OCI-LY3 (cell line): ENCODE measurements at regions not wholly inside any gene's neighbourhood (a gene's known extent, or its start where the extent isn't known, plus 50 kb on each side); places are given as distances from the start of the nearest gene placed in this dataset.
"Not testable (repeated sequence)": the region's sequence is repeated elsewhere in the genome, so short reads cannot be mapped to it uniquely, and the experiment has no call there.

Experiments
- H2AFZ ChIP-seq: fragments of 200-600, 300-600 bp; shearing (Covaris generic); 2 replicates; pipeline ENCODE4 v1.6.0; 2014; ENCODE audit warnings: antibody characterized with exemption, low read depth, low read length
- H3K27ac ChIP-seq: fragments of 200-600, 300-600 bp; sonication (generic); 2 replicates; pipeline ENCODE4 v1.5.1; 2014; ENCODE audit warnings: mild to moderate bottlenecking, low read length, moderate library complexity, mixed read lengths
- H3K27me3 ChIP-seq: fragments of 200-600, 300-600 bp; sonication (generic); 2 replicates; pipeline ENCODE4 v1.6.1; 2014; ENCODE audit warnings: low read depth, low read length, mixed read lengths
- H3K36me3 ChIP-seq: fragments of 200-600, 300-600 bp; sonication (generic); replicated peaks from 2 replicates; pipeline ENCODE3; 2014; ENCODE audit warnings: low read depth, low read length, mixed read lengths
- H3K4me1 ChIP-seq: fragments of 300-600, 200-600 bp; sonication (generic); 2 replicates; pipeline ENCODE4 v1.6.1; 2014; ENCODE audit warnings: low read length, mixed read lengths
- H3K4me2 ChIP-seq: fragments of 200-600, 300-600 bp; sonication (generic); 2 replicates; pipeline ENCODE4 v1.6.1; 2014; ENCODE audit warnings: low read length, mixed read lengths
- H3K4me3 ChIP-seq: fragments of 300-600, 200-600 bp; sonication (generic); 2 replicates; pipeline ENCODE4 v1.5.1; 2014; ENCODE audit warnings: antibody characterized with exemption, mild to moderate bottlenecking, low read length, moderate library complexity
- H3K79me2 ChIP-seq: fragments of 300-600, 200-600 bp; shearing (Covaris generic); 2 replicates; pipeline ENCODE4 v1.6.1; 2014; ENCODE audit warnings: mild to moderate bottlenecking, low read length, mixed read lengths
- H3K9ac ChIP-seq: fragments of 300-600, 200-600 bp; shearing (Covaris generic); 2 replicates; pipeline ENCODE4 v1.6.0; 2014; ENCODE audit warnings: mild to moderate bottlenecking, low read length, moderate library complexity
- H3K9me3 ChIP-seq: fragments of 200-600, 300-600 bp; shearing (Covaris generic); 2 replicates; pipeline ENCODE4 v1.6.1; 2014; ENCODE audit warnings: low read length, mixed read lengths; ENCODE audit not compliant: insufficient read depth
- H4K20me1 ChIP-seq: fragments of 200-600, 300-600 bp; sonication (generic); 2 replicates; pipeline ENCODE4 v1.6.1; 2016; ENCODE audit warnings: low read length, mixed read lengths; ENCODE audit not compliant: insufficient read depth
- CTCF ChIP-seq: fragments of 200-600, 300-600 bp; sonication (generic); IDR thresholded peaks from 2 replicates; pipeline ENCODE4 v1.5.1; 2014; ENCODE audit warnings: antibody characterized with exemption, low read length, low read depth
- EZH2phosphoT487 ChIP-seq: fragments of 200-600 bp; shearing (Covaris generic); IDR thresholded peaks from 2 replicates; pipeline ENCODE4 v1.6.1; 2018; ENCODE audit warnings: antibody characterized with exemption, mixed run types, low read depth

- H3K9me3 ChIP-seq, result no peaks in the 10 kb centered on the region
- H3K4me3 ChIP-seq, result no peak overlapping the region
- H3K27ac ChIP-seq, result no peak overlapping the region
- no peak overlapping the region for H3K4me2 ChIP-seq
- no peaks in the 10 kb centered on the region for H3K79me2 ChIP-seq
- no peaks in the 10 kb centered on the region for H3K27me3 ChIP-seq
- H3K9ac ChIP-seq, result no peak overlapping the region
- no peaks in the 10 kb centered on the region for H4K20me1 ChIP-seq
- H2AFZ ChIP-seq, result no peak overlapping the region
- H3K36me3 ChIP-seq, result no peaks in the 10 kb centered on the region
- H3K4me1 ChIP-seq, result no peaks in the 10 kb centered on the region
- no peak for TF ChIP-seq EZH2phosphoT487
- TF ChIP-seq CTCF, result no peak
Measured at GRCh38 chr5:90329911-90330310, 79.6 kb downstream of the CETN3 start.

DNA sequence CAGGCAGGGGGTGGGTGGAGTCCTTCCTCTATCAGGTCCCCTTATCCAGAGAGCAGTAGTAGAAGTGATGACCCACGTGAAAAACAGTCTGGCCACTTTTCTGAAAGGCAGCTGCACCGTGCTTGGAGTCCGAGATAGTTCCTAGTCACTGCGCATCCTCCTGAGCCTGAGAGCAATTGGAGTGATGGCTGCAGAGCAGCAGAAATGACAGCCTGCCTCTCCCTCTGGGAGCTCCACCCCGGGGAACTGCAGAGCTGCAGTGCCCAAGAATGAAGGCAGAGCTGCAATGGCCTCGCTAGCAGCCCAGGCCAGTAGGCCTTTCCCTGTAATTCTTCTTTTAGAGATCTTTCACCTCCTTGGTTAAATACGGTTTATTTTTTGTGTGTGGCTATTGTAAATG, 82.6 kb downstream of the CETN3 start:
- Histone ChIP-seq H3K4me3 (no peak overlapping the region), H3K4me2 (no peak overlapping the region), H3K9me3 (no peaks in the 10 kb centered on the region), H3K27me3 (no peaks in the 10 kb centered on the region), H3K79me2 (no peaks in the 10 kb centered on the region), H3K4me1 (no peaks in the 10 kb centered on the region), H2AFZ (no peak overlapping the region), H3K27ac (no peak overlapping the region), H3K36me3 (no peaks in the 10 kb centered on the region), H4K20me1 (no peaks in the 10 kb centered on the region), H3K9ac (no peak overlapping the region)
- TF ChIP-seq CTCF (no peak), EZH2phosphoT487 (no peak)

GRCh38 chr5:90325093-90325492, 84.5 kb downstream of the CETN3 start:
- Histone ChIP-seq H3K79me2 (no peaks in the 10 kb centered on the region), H3K27me3 (no peaks in the 10 kb centered on the region), H3K36me3 (no peaks in the 10 kb centered on the region), H2AFZ (no peak overlapping the region), H3K4me2 (no peak overlapping the region), H3K4me1 (no peaks in the 10 kb centered on the region), H3K27ac (no peak overlapping the region), H3K4me3 (no peak overlapping the region), H4K20me1 (no peaks in the 10 kb centered on the region), H3K9me3 (no peaks in the 10 kb centered on the region), H3K9ac (no peak overlapping the region)
- TF ChIP-seq EZH2phosphoT487, result no peak
- no peak for TF ChIP-seq CTCF

DNA sequence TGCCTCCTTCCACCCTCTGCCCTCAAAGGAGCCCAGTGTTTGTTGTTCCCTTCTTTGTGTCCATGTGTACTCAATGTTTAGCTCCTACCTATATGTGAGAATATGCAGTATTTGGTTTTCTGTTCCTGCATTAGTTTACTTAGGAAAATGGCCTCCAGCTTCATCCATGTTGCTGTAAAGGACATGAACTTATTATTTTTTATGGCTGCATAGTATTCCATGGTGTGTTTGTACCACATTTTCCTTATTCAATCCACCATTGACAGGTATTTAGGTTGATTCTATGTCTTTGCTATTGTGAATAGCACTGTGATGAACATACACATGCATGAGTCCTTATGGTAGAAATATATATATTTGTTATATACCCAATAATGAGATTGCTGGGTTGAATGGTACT, 89.2 kb downstream of the CETN3 start:
- H3K4me3 ChIP-seq, H4K20me1 ChIP-seq, H3K9ac ChIP-seq, H3K4me2 ChIP-seq, H3K4me1 ChIP-seq, H2AFZ ChIP-seq, H3K27me3 ChIP-seq, H3K27ac ChIP-seq, H3K36me3 ChIP-seq, H3K79me2 ChIP-seq, H3K9me3 ChIP-seq: not testable (repeated sequence)

GRCh38 chr5:90312027-90312426, 97.5 kb downstream of the CETN3 start:
- H3K9me3 ChIP-seq, result no peaks in the 10 kb centered on the region
- H2AFZ ChIP-seq, result no peak overlapping the region
- H3K79me2 ChIP-seq, result no peaks in the 10 kb centered on the region
- H3K4me3 ChIP-seq, result no peak overlapping the region
- H4K20me1 ChIP-seq, result no peaks in the 10 kb centered on the region
- H3K36me3 ChIP-seq, result no peaks in the 10 kb centered on the region
- H3K27me3 ChIP-seq, result no peaks in the 10 kb centered on the region
- H3K4me2 ChIP-seq, result no peak overlapping the region
- no peak overlapping the region for H3K27ac ChIP-seq
- H3K4me1 ChIP-seq, result no peaks in the 10 kb centered on the region
- TF ChIP-seq EZH2phosphoT487, result no peak
- TF ChIP-seq CTCF, result no peak
- H3K9ac ChIP-seq, result no peak overlapping the region
